GM12872 (cell line): ENCODE measurements at regions not wholly inside any gene's neighbourhood (a gene's known extent, or its start where the extent isn't known, plus 50 kb on each side); places are given as distances from the start of the nearest gene placed in this dataset.

Source experiments
- TF ChIP-seq, protein P1 (sequence below): IDR thresholded peaks from 3 replicates; pipeline ENCODE4 v1.5.1; 2011; ENCODE audit warnings: low read depth, mild to moderate bottlenecking, low read length, moderate library complexity; ENCODE audit not compliant: insufficient read depth

DNA sequence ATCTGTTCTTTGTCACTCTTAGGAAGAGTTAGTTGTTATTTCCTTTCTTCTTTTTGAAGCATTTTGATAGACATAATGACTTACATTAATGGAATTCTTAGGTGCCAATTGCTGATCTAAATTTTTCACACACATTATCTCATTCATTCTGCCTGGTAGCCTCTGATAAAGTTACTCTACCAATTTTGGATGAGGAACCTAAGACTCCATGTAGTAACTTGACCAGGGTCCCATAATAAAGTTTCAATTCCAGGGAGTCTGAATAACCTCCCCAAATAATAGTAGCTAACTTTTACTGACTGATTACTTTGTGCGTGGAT lies 73.2 kb upstream of the CITED2 start:
- TF ChIP-seq, protein P1, sequence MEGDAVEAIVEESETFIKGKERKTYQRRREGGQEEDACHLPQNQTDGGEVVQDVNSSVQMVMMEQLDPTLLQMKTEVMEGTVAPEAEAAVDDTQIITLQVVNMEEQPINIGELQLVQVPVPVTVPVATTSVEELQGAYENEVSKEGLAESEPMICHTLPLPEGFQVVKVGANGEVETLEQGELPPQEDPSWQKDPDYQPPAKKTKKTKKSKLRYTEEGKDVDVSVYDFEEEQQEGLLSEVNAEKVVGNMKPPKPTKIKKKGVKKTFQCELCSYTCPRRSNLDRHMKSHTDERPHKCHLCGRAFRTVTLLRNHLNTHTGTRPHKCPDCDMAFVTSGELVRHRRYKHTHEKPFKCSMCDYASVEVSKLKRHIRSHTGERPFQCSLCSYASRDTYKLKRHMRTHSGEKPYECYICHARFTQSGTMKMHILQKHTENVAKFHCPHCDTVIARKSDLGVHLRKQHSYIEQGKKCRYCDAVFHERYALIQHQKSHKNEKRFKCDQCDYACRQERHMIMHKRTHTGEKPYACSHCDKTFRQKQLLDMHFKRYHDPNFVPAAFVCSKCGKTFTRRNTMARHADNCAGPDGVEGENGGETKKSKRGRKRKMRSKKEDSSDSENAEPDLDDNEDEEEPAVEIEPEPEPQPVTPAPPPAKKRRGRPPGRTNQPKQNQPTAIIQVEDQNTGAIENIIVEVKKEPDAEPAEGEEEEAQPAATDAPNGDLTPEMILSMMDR = no peak

DNA sequence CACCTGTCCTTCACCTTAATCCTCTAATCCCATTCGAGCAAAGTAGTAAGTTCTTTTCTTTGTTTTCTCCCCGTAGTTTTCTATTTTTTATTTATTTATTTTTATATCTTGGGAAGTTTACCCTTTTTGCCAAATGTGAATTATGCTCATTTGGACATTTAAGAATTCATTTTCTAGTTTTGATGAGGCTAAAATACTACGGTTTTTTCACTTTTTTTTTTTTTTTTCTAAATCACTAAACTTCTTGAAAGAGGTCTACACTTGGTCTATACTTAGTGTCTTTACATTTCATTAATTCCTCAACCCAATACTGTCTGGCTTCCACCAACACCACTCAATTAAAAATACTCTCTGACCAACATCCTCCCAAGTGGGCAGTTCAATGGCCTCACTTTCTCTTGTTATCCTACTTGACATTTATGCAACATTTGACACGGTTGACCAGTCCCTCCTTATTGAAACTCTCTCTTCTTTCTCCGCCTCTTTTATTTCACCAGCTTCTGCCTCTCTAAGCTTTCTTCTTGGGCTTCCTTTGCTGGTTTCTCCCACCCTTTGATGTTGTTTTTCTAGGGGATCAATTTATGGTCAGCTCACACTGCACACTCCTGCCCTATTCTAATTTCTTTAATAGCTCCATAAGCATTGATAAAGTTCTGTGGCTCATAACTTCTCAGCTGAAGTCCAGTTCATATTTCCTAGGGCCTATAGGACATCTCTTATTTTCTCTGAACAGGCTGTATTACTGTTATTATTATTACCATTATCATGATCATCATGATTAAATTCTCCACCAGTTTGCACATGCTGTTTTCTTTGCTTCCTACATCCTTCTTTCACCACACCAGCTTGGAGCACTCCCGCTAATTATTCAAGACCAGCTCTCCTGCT lies 72.6 kb upstream of the CITED2 start:
- TF ChIP-seq, protein P1 = no peak

DNA sequence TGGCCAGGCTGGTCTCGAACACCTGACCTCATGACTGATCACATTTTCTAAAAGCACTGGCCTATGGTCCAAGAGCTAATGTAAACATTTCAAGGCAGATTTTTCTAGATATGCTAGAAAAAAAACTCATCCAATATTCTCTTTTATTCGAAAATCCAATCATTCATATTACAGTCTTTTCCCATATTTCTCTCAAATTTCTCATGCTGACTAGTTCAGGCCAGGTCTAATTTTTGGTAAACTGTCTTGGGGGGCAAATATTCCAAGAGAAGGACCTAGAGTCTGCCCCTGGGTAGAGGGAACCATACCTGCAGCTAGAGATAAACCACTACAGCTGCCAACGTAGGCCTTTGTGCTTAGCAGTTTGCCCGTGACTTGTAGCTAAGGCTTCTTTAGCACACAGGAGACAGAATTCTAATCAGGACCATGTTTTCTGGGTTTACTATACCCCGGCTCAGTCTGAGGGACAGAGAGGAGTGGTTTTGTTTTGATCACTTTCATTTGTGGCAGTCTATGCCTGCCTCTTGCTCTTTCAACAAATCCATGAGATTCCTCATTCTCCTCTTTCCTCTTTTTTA lies 71.8 kb upstream of the CITED2 start:
- TF ChIP-seq, protein P1 = no peak

DNA sequence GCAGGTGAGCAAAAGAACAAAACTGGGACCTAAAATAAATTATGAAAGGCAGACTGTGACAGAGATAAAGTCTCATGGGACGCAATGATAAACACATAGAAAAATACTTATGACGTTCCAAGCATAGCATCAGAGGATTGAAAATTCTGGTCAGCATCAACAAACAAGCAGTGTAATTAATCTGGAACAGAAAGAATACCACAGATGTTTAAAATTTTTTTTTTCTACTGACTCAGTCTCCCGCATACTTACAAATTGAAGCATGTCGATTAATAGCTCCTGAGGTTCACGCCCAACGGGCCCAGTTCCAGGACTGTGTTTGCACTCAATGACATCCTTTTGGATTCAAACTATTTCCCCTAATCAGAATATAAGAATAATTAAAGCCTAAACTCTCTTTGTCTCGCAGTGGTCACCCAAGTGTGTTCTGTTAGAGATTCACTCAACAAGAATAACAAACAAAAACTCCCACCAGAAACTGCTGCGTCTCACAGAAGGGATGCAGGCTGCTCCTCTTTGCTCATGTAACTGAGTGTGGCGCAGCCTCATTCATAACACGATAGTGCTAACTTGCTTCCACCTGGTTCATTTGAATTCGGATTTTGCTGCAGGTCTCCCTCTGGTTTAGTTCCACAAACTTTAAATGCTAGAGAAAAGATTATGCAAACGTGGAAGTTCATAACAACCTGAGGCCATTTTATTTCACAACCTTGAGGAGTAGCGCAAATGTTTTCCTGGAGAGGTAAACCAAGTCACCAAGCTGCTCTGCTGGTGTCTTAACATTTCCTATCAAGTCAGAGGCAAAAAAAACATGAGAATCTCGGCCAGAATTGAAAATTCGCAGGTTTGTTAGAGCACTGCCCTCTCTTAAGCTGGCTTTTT lies 69.0 kb upstream of the CITED2 start:
- TF ChIP-seq, protein P1 = no peak

DNA sequence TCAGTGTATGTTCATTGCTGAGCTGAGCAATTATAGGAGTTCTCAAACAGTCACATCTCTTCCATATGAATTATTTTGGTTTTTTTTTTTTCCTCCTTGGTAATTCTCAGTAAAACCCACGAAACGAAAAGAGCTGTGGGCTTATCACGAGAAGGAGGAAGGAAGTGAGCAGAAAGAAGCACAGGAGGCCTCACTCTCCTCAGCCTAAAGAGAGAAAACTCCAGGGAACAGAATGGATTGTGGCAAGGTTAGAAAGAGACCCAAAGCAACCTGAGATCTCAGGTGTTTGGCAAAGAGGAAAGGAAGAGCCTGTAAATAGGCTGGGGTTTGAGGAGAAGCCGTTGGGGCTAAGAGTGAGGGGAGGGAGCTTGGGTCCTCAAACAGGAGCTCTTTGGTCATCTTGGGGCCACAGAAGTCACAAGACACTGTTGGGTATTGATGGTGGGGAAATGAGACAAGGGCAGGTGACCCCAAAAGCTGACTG lies 67.8 kb upstream of the CITED2 start:
- TF ChIP-seq, protein P1 = no peak

DNA sequence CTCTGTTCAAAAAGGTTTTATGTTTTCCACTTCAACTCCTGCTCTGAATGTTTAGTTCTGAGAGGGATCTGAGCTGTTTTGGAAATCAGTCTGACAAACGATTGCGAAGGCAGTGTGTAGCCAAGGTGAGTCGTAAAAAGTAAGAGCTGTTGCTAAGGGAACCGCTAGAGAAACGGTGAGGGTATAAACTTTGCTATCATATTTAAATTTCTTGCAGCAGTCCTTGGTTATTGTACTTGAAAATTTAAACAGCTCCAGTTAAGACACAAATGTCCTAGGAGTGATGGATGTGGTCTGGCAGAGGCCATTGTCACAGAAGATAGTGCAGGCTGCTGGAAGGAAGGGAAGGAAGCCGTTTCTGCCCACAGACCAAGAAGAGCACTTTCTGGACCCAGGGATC lies 64.9 kb upstream of the CITED2 start:
- TF ChIP-seq, protein P1 = no peak

DNA sequence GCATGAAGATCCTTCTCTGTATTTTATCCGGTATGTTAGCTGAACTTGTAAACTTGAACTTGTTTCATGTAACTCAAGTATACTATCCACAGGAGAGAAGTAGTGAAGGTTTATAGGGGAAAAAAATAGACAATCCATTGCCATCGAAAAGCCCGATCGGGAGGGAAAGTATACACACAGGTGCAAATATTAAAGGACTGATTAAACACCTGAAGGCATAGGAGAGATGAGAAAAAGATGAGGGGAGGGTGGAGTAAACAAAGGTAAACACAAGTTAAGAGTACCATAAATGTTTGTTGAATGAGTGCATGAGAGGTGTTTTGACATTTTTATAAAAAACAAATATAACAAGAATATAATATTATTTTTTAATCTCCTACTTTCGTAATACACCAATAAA lies 64.3 kb upstream of the CITED2 start:
- TF ChIP-seq, protein P1 = no peak
